ENCODE measurements at regions not wholly inside any gene's neighbourhood (a gene's known extent, or its start where the extent isn't known, plus 50 kb on each side); places are given as distances from the start of the nearest gene placed in this dataset.

- no peak overlapping the region; a peak in 1 of 6 replicates for H3K4me3 ChIP-seq (replicated peaks in 1 of 3; ENCODE audit: insufficient read depth in 1 of 3, low read depth in 2 of 3, low read length in 3 of 3)
- no peaks in the 10 kb centered on the region for H3K79me2 ChIP-seq (ENCODE audit: insufficient read depth, low read length)
- 35% methylated on average over 8 of the region's 11 CpGs for WGBS (ENCODE audit: low lambda C conversion rate)
- no peak overlapping the region for H3K27ac ChIP-seq (ENCODE audit: extremely low read length, insufficient read depth, low read length)
- ChIA-PET CTCF (ENCODE audit: low intra/inter-chr PET ratio, low total read pairs) (no interaction called here), POLR2A (interaction anchor here (1.2 kb wide), 1 partner anchor 56 kb away, joined by 4 read pairs; no protein-coding TSS in a partner anchor)
- no peaks in the 10 kb centered on the region; a peak in 1 of 5 replicates for H3K27me3 ChIP-seq (ENCODE audit: control insufficient read depth in 1 of 2, insufficient read depth in 2 of 2, low read length in 2 of 2)
- H3K4me2 ChIP-seq (ENCODE audit: low read depth, low read length) = peak overlapping the region; percentile 52
- DNase-seq (ENCODE audit: low spot score) = no peak
- H3K9me3 ChIP-seq (ENCODE audit: low read length) = no peaks in the 10 kb centered on the region
- peak overlapping the region; percentile 67 for H2AFZ ChIP-seq (ENCODE audit: low read length)
- H3K9ac ChIP-seq (ENCODE audit: insufficient read depth, low read depth, low read length) = no peak overlapping the region
- H3K4me1 ChIP-seq (ENCODE audit: insufficient read depth, low read length) = peaks cover 49% of the 10 kb centered on the region
- no peaks in the 10 kb centered on the region for H3K36me3 ChIP-seq (replicated peaks in 1 of 2; ENCODE audit: control insufficient read depth in 1 of 2, insufficient read depth in 2 of 2, low read length in 2 of 2)
- no peak for ATAC-seq
- intact Hi-C loops (cut with micrococcal nuclease; ENCODE audit: unreplicated experiment) = no loop called here
- H4K20me1 ChIP-seq (ENCODE audit: insufficient read depth, low read length) = no peaks in the 10 kb centered on the region
- no TSS peak for BruUV-seq (replicated peaks)
- no peak for FAIRE-seq
- in situ Hi-C loops (cut with HindIII; ENCODE audit: extremely low pct_ligation_motif_present, low pct_unique_long_range_greater_than_20kb) = no loop called here
- TF ChIP-seq PRDM4 (CRISPR knock-in tag; IDR thresholded peaks at IDR 0.05; ENCODE audit: borderline replicate concordance) (no peak), ZNF598 (CRISPR knock-in tag; IDR thresholded peaks at IDR 0.05; ENCODE audit: borderline replicate concordance) (no peak), YY1 (IDR thresholded peaks at IDR 0.05; ENCODE audit: insufficient read depth, insufficient replicate concordance, low read depth, low read length) (no peak), ZNF766 (CRISPR knock-in tag; IDR thresholded peaks at IDR 0.05; ENCODE audit: borderline replicate concordance) (no peak), SIX4 (CRISPR knock-in tag; IDR thresholded peaks at IDR 0.05) (no peak), CBX2 (IDR thresholded peaks at IDR 0.05; ENCODE audit: low read depth, low read length) (no peak), CBX2 (CRISPR knock-in tag; IDR thresholded peaks at IDR 0.05; ENCODE audit: low read depth) (no peak), SNAI1 (CRISPR knock-in tag; IDR thresholded peaks at IDR 0.05; ENCODE audit: borderline replicate concordance) (no peak), ZHX2 (IDR thresholded peaks at IDR 0.05; ENCODE audit: low read depth) (no peak), ZHX2 (CRISPR knock-in tag; IDR thresholded peaks at IDR 0.05; ENCODE audit: borderline replicate concordance) (no peak), ZBED4 (CRISPR knock-in tag; IDR thresholded peaks at IDR 0.05; ENCODE audit: borderline replicate concordance) (no peak)
Measured at GRCh38 chr1:228804640-228805413, 69.5 kb downstream of the RHOU start.

Data from HepG2 (cell line).